ENCODE measurements at regions not wholly inside any gene's neighbourhood (a gene's known extent, or its start where the extent isn't known, plus 50 kb on each side); places are given as distances from the start of the nearest gene placed in this dataset.

- H3K4me3 ChIP-seq (replicated peaks in 1 of 2; ENCODE audit: low read depth in 1 of 2, low read length in 2 of 2): no peak overlapping the region
- H3K79me2 ChIP-seq (ENCODE audit: insufficient read depth, low read length): no peaks in the 10 kb centered on the region
- no peak overlapping the region for H3K4me2 ChIP-seq (ENCODE audit: low read length)
- H3K9me2 ChIP-seq (ENCODE audit: insufficient read depth): no peaks in the 10 kb centered on the region; the same call in 1 of the 2 replicates
- ChIA-PET RAD21 (ENCODE audit: low non-redundant PET in 1 of 2, low total read pairs in 2 of 2, uncharacterized antibody in 2 of 2, unreplicated experiment in 2 of 2) (no interaction called here), POLR2A (no interaction called here), CTCF (no interaction called here)
- no peaks in the 10 kb centered on the region for H4K20me1 ChIP-seq (ENCODE audit: insufficient read depth)
- TF ChIP-seq RAD21 (IDR thresholded peaks at IDR 0.05; ENCODE audit: low read depth): no peak
- TF ChIP-seq, protein P1, sequence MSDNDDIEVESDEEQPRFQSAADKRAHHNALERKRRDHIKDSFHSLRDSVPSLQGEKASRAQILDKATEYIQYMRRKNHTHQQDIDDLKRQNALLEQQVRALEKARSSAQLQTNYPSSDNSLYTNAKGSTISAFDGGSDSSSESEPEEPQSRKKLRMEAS (IDR thresholded peaks at IDR 0.05): no peak
- TF ChIP-seq ZFX (IDR thresholded peaks at IDR 0.05): no peak
- TF ChIP-seq CEBPB (IDR thresholded peaks at IDR 0.05; ENCODE audit: low read depth): no peak
- TF ChIP-seq POLR2A (IDR thresholded peaks at IDR 0.05; ENCODE audit: borderline replicate concordance, extremely low read depth, insufficient read depth, insufficient read length): no peak
- TF ChIP-seq EZH2 (IDR thresholded peaks at IDR 0.05): no peak
- TF ChIP-seq SP1 (IDR thresholded peaks at IDR 0.05; ENCODE audit: low read depth): no peak
- no peak for TF ChIP-seq SIN3A (IDR thresholded peaks at IDR 0.05; ENCODE audit: low read depth)
- TF ChIP-seq, protein P2, sequence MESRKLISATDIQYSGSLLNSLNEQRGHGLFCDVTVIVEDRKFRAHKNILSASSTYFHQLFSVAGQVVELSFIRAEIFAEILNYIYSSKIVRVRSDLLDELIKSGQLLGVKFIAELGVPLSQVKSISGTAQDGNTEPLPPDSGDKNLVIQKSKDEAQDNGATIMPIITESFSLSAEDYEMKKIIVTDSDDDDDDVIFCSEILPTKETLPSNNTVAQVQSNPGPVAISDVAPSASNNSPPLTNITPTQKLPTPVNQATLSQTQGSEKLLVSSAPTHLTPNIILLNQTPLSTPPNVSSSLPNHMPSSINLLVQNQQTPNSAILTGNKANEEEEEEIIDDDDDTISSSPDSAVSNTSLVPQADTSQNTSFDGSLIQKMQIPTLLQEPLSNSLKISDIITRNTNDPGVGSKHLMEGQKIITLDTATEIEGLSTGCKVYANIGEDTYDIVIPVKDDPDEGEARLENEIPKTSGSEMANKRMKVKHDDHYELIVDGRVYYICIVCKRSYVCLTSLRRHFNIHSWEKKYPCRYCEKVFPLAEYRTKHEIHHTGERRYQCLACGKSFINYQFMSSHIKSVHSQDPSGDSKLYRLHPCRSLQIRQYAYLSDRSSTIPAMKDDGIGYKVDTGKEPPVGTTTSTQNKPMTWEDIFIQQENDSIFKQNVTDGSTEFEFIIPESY (IDR thresholded peaks at IDR 0.05; ENCODE audit: extremely low read depth, insufficient replicate concordance, low read length): no peak
- TF ChIP-seq EGR1 (IDR thresholded peaks at IDR 0.05; ENCODE audit: low read depth): no peak
- no peak for TF ChIP-seq ELF1 (IDR thresholded peaks at IDR 0.05; ENCODE audit: borderline replicate concordance, low read depth)
- no peak for TF ChIP-seq CBX3 (IDR thresholded peaks at IDR 0.05; ENCODE audit: low read depth)
- no peak for TF ChIP-seq SRF (IDR thresholded peaks at IDR 0.05; ENCODE audit: low read depth)
- TF ChIP-seq FOSL1 (IDR thresholded peaks at IDR 0.05; ENCODE audit: low read depth): no peak
- intact Hi-C loops (cut with micrococcal nuclease): no loop called here
- H3K36me3 ChIP-seq (ENCODE audit: control insufficient read depth in 1 of 2, insufficient read depth in 2 of 2, low read length in 2 of 2): no peaks in the 10 kb centered on the region
- H3K9ac ChIP-seq (ENCODE audit: low read length): no peak overlapping the region
- ATAC-seq (no peak), DNase-seq (ENCODE audit: low read depth, low spot score) (no peak)
- H3K9me3 ChIP-seq (ENCODE audit: control insufficient read depth in 1 of 2, insufficient read depth in 1 of 2, low read depth in 1 of 2, low read length in 2 of 2): no peaks in the 10 kb centered on the region
- no TSS peak for BruUV-seq (replicated peaks)
- no peaks in the 10 kb centered on the region for H3K27me3 ChIP-seq (ENCODE audit: insufficient read depth, low read length)
- H3K4me1 ChIP-seq (ENCODE audit: control insufficient read depth in 1 of 2, insufficient read depth in 2 of 2, low read length in 2 of 2): peaks cover 15 to 29% of the 10 kb centered on the region in 2 experiments
- H2AFZ ChIP-seq (ENCODE audit: low read depth, low read length, poor library complexity, severe bottlenecking): no peak overlapping the region
- no peak overlapping the region for H3K27ac ChIP-seq (ENCODE audit: low read depth, low read length)
Measured at GRCh38 chr10:125260260-125260659, 99.9 kb upstream of the CTBP2 start.

Measured in HCT116 (cell line).